Erythroblast (primary cell): ENCODE measurements at regions not wholly inside any gene's neighbourhood (a gene's known extent, or its start where the extent isn't known, plus 50 kb on each side); places are given as distances from the start of the nearest gene placed in this dataset.

Experiments
- GATA1 ChIP-seq: IDR thresholded peaks from 2 replicates; pipeline ENCODE4 v1.6.1; 2011; ENCODE audit warnings: low read depth, mild to moderate bottlenecking, control low read depth, low read length, moderate library complexity
- POLR2A ChIP-seq: IDR thresholded peaks from 2 replicates; pipeline ENCODE4 v1.6.1; 2011; ENCODE audit warnings: mild to moderate bottlenecking, low read length

DNA sequence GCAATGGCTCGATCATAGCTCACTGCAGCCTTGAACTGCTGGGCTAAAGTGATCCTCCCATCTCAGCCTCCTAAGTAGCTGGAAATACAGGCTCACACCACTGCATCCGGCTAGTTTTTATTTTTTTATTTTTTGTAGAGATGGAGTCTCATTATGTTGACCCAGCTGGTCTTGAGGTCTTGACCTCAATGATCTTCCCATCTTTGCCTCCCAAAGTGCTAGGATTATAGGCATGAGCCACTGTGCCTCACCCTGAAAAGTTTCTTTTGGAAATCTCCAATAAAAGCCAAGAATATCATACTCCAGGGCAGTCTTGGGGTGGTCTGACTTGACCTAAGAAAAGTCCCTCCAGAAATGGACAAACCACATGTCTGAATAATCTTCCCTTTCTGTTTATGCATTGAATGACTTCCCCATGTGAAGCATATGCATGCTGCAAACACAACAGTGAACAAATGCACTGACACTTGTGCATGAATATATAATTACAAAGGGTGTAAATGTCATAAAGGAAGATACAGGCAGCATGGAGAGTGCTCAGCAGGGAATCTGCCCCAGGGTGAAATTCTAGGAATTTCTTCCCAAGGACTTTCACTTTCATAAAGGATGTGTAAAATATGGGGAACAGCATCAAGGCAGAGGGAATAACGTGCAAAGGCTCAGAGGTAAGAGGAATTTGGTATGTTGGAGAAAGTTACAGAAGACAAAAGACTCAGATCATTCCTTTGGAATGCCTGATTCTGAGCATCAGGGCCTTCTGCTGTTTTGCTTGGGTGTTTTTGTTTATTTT lies 142.4 kb upstream of the LYZL1 start:
- TF ChIP-seq POLR2A, result no peak
- TF ChIP-seq GATA1, result no peak
